CD4-positive, alpha-beta T cell treated with Interleukin-6 for 4 hours (primary cell): ENCODE measurements at regions not wholly inside any gene's neighbourhood (a gene's known extent, or its start where the extent isn't known, plus 50 kb on each side); places are given as distances from the start of the nearest gene placed in this dataset.

Experiments
- DNase-seq: peaks from one replicate; pipeline ENCODE4 v3.0.0-alpha.2; 2020; ENCODE audit warnings: mixed read lengths

- DNase-seq: no peak
Measured at GRCh38 chr21:21605521-21605920, 607.3 kb downstream of the NCAM2 start.

- DNase-seq: no peak
Measured at GRCh38 chr21:21606041-21606440, 607.8 kb downstream of the NCAM2 start.

DNA sequence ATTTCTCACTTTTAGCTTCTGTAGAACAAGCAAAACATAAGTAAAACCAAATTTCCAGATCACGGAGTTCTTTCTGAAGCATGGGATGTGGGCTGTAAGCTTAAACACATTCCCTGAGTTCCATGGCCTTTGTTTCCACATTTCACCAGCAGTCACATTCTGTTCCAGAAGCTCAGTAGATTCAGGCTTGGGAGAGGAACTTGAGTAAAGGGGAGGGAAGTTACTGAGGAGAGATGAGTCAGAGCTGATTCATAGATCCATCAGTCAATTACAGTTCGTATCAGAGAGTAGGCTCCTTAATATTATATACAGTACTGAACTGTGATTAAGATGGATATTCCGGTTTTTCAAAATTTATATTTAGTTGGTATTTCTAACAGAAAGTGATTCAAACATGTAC is 614.3 kb downstream of the NCAM2 start:
- DNase-seq: no peak

DNA sequence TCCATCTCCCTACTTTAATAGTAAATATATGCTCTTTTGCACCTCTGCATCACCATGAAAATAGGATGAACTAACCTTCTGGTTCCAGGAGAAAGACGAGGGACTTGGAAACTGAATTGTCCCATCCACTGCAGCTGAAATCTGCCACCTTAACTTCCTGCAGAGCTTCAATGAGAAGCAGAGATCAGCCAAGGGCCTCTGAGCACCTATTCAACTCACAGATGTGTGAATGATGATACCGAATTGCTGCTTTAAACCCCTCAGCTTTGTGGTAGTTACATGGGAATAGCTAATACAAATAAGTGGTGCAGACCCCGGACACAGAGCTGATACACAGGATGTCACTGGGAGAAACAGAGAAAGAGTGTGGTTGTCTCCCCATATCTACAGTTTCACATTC is 616.8 kb downstream of the NCAM2 start:
- no peak for DNase-seq

DNA sequence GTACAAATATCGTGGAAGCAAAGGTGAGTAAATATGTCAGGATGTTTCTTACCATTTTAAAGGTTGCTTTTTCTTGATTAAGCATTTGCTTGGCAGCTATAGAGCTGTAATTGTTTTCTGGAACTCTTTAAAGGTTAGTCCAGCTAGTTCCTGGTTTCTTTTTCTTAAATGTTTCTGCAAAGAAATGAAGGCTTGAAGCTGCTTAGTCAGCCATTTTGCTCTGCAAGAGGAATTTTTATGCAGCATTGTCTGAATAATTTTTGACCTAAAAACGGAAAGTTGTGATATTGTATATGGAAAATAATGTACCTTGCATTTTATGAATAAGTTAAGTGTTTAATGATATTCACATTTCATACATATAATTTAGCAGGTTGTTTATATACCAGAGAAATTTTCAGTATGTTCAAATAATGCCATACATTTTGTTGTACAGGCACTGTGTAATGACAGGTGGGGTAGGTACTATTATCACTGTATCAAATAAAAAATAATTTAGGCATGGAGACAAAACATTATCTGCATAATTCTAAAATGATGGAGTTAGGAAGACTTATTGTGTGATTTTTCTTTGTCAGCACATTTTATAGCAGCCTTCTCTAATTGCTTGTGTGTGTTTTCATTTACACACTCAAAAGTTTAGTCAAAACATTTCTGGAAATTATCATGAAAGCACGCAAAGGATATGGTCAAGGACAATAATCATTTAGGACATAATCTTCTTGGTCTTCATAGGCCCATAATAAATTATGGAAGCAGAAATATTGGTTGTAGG is 624.4 kb downstream of the NCAM2 start:
- DNase-seq: no peak

DNA sequence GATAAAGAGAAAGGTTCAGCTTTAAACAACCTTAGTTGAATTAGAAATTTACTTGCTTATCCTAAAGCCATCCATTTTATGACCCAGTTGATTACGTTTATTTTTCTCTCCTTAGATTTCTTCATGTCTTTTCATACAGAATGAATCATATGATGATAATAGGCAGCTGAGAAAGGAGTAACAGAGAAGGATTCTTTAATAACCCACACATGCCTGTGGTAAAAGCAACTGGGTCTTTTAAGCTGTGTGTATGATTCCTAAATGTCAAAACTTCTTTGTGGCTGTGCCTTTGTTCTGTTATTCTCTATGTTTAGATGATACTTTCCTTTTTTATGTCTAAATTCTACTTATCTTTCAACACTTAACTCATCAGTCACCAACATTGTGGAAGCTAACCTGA is 626.5 kb downstream of the NCAM2 start:
- DNase-seq: no peak

DNA sequence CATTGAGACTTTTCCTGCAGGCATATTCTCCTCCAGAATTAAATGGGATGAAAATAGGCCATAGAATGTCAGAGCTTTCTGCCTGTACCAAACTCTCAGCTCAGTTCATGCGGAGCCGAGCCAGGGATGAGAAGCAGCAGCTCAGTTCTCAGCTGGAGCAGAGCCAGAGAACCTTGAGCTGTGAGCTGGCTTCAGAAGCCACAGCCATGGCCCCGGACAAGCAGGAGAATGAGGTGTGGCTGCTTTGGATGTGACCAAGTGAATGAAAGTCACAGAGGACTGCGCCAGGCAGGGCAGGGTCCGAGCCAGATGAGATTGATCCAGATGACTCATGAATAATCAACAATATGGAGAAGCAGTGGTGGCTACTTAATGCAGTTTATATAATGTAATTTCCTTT is 633.8 kb downstream of the NCAM2 start:
- no peak for DNase-seq

- no peak for DNase-seq
Measured at GRCh38 chr21:21632926-21633325, 634.7 kb downstream of the NCAM2 start.

GRCh38 chr21:21661741-21662140 is 663.5 kb downstream of the NCAM2 start:
- no peak for DNase-seq

GRCh38 chr21:21662776-21663175 is 664.6 kb downstream of the NCAM2 start:
- no peak for DNase-seq

- DNase-seq: no peak
Measured at GRCh38 chr21:21664871-21665270, 666.7 kb downstream of the NCAM2 start.

DNA sequence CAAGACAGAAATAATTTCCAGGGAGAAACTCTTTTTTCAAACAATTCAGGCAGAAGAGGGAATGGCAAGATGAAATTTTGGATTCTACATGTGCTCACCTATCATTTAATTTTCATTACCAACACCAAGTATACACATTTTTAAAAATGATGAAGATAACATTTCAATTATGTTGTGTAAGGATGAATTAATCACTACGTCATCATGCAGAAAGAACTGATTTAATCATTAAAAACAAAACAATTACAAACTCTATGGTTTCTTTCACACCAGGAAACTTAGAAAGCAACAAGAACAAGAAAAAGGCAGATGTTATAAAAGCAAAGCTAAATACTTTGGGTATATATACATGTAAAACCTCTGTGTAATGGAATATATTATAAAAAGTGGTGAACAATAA is 668.5 kb downstream of the NCAM2 start:
- DNase-seq: no peak

GRCh38 chr21:21668198-21668597 is 670.0 kb downstream of the NCAM2 start:
- DNase-seq: no peak

DNA sequence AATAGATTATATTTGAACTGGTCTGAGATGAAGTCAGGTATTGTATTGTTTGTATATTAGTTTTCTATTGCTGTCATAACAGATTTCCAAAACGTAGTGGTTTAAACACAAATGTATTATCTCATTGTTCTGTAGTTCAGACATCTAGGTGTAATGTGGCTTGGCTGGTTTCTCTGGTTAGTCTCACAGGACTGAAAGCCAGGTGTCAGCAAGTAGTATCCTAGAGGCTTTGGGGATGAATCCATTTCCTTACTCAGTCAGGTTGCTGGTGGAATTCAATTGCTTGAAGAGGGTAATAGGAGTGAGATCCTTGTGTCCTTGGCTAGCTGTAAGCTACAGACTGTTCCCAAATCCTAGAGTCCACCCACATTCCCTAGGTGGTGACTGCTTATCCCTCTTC is 675.8 kb downstream of the NCAM2 start:
- DNase-seq: no peak

DNA sequence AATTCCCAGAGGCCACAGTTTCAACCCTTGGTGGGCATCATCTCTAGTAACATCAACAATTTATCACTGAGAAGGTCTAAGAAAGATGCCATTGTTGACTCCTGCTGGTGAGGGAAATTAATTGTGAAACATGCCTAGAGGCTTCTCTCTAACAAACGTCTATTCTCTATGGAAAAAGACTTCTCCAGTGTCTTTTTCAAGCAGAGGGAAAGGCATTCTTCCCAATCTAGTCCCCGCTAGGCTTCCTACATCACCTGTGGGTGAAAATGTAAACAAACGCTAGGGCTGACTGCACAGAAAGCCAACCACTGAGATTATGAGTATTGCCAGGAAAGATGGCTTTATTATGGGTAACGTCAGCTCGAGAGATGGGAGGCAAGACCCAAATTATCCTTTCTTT is 677.4 kb downstream of the NCAM2 start:
- DNase-seq: no peak

GRCh38 chr21:21682172-21682571 is 684.0 kb downstream of the NCAM2 start:
- DNase-seq: no peak

DNA sequence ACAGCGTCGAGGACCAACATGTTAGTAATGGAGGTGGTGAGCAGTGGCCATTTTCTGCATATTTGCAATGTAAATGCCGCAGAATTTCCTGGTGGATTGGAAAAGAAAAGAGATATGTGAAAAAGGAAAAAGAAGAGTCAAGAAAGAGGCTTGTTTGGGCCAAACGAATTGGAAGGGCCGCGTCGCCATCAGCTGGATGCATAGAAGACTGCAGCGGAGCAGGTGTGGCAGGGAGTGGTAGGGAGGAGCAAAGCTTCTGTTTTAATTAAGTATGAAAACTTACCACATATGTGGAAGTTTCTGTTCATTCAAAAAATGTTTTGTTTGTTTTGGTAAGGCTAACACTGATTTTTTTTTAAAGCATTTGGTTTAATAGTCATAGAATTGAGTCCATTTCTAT is 690.7 kb downstream of the NCAM2 start:
- no peak for DNase-seq

- DNase-seq: no peak
Measured at GRCh38 chr21:21690068-21690665, 692.0 kb downstream of the NCAM2 start.

- no peak for DNase-seq
Measured at GRCh38 chr21:21712748-21713520, 714.7 kb downstream of the NCAM2 start.

DNA sequence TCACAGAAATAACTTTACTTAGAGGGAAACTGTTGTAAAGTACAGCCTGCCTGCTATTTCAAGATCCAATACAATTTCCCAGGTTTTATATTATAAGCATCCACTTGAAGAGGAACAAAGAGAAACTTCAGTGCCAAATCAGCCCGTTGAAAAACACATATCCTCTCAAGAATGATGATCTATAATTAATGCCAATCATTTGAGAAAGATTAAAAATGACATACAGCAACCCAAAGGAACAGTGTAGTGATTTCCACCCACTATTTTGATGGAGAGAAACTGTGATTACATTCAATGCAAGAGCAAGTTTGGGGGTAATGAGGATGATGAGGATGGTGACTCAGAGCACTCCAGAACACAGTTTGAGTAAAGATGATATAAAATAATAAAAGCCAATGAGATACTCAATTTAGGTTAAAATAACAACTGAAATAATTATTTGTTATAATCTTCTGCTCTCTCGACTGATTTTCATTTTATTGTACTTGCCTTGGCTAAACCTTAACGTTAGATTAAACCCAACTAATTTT is 715.5 kb downstream of the NCAM2 start:
- DNase-seq: no peak

GRCh38 chr21:21714426-21714825 is 716.2 kb downstream of the NCAM2 start:
- DNase-seq: no peak

DNA sequence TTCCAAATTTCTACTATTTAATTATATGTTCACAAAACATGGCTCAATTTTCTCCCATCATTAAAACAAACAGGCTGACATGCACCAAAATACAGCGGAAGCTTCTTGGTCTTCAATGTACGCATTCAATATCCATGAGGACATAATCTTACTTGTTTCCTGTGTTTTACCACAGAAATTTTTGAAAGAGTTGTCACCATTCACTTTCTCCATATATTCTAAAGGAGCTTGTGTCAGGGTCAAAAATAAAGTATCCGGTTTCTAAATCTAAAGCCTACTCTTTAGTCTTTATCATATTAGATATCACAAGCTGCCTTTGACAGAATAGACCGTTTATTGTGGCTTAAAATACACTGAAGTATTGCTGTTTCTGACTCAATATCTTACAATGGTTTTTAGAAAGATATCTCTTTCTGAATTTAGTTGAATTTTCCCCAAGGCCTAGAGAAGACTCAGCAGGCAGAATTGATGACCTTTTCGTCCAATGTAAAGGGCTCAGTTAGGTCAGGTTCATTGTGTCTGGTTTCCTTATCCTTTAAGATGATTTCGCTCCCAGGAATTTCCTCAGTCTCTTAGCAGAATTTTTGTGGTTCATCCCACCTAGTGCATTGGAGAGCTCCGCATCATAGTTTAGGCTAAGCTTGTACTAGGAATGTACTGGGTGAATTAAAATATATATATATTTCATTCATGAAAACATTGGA is 717.2 kb downstream of the NCAM2 start:
- no peak for DNase-seq

- no peak for DNase-seq
Measured at GRCh38 chr21:21722731-21723130, 724.5 kb downstream of the NCAM2 start.
